Dermis microvascular lymphatic vessel endothelial cell (primary cell): ENCODE measurements at regions not wholly inside any gene's neighbourhood (a gene's known extent, or its start where the extent isn't known, plus 50 kb on each side); places are given as distances from the start of the nearest gene placed in this dataset.

Experiments
- DNase-seq, 2 donors: peaks; one replicate each; pipeline versions ENCODE4 v3.0.0 to v3.0.0-alpha.2; 2010; ENCODE audit warnings: low read depth in 2 of 2

GRCh38 chr15:26477044-26477443 lies 295.8 kb downstream of the GABRB3 start:
- no peak for DNase-seq

DNA sequence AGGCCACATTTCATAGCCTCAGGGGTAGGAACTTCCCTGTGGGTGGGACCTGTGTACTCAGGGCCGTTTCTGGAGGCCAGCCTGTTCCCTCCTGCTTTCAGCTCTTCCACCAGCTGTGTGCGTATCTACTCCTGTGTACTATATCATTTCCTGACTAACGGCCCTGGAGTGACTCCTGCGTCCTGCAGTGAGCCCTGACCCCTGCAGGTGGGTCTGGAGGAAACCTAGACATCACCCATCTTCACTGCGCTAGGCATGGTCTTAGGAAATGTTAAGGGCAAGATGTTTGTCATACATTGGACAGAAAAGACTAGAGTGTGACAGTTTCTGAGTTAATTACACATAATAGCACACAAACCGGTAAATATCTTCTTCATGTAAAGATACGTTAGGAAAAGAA lies 297.3 kb downstream of the GABRB3 start:
- DNase-seq: no peak

- DNase-seq: no peak
These were observed 300.2 kb downstream of the GABRB3 start for GRCh38 chr15:26472661-26473060.

DNA sequence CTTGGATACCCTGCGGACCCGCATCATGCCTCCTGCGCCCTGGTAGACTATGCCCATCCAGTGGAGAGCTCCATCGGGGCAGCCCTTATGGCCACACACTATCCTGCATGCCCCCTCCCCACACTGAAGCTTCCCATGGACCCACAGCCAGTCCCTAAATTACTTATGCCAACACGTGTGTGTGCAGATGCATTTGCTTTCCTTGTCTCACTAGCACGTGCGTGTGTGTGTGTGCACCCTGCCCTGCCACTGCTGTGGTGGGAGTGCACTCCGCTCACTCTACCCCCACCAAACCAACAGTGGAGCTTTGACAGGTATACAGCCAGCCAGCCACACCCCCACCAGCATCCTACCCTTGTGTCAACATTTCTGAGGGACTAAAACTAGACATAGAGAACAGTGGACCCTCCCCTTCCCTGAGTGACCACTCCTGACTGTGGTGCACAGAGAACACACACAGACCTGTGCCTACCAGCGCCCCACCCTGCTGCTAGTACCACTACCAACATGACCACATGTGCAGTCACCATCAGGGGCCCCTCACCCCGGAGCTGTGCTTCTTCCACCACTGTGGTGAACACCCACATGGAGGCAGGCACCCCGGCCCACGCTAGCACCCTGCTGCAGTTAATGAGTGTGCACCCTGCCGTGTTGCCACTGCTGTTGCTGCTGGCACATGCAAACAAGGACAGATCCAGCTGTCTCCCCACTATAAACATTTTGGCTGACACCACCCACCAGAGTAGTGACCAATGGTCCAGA lies 310.8 kb downstream of the GABRB3 start:
- no peak for DNase-seq

GRCh38 chr15:26460165-26460564 lies 312.7 kb downstream of the GABRB3 start:
- DNase-seq: no peak

DNA sequence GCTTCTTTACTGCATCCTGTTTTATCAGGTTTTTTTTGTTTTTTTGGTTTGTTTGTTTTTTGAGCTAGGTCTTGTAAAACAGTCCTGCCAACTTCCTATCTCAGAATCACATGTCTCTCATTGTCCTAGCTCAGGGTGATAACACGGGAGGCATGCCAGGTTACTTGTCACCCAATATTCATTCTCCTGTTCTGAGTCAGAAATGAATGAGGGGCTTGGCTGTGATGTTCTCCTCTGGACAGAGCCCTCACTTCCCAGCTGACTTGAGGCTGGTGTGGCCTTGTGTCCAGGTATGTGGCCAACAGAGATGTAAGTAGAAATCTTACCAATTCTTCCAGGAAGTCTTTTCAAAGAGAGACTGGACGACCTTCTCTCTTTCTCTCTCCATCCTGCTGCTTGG lies 317.0 kb downstream of the GABRB3 start:
- DNase-seq: no peak

- DNase-seq: no peak
These were observed 319.0 kb downstream of the GABRB3 start for GRCh38 chr15:26453914-26454313.

DNA sequence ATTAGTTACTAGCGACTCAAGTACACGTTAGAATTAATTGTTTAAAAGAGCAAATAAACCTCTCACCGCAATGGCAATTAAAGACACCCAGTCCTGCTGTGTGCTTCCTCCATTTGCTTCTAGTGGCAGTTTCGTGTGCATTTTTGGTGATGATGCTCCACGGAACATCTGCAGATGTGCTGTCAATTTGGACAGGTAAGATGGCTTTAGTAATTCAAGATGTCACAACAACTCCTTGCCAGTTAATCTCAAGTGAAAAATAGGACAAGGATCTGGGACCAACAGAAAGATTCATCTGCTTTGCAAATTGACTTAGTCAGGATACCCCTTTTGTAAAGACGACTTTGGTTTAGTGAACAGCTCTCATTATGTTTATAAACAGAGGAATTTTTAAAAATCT lies 320.9 kb downstream of the GABRB3 start:
- DNase-seq: no peak

DNA sequence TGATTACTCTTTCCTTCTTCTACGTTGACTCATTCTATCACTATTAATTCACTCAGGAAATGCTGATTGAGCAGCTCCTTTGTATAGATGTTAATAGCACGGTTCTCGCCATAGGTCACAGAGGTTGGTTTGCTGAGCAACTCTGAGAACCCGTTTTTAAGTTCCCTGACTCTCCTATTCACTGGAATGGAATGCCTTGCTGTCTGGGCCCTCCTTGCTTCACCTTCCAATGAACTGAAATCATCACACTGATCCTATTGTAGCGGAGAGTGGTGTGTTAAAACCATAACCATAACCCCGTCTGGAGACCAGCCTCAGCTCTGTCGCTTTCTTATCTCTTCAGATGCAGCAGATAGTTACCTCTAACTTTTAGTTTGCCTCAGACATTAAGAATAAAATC lies 323.6 kb downstream of the GABRB3 start:
- no peak for DNase-seq

GRCh38 chr15:26443321-26443720 lies 329.5 kb downstream of the GABRB3 start:
- no peak for DNase-seq

- no peak for DNase-seq
These were observed 330.2 kb downstream of the GABRB3 start for GRCh38 chr15:26442680-26443079.

DNA sequence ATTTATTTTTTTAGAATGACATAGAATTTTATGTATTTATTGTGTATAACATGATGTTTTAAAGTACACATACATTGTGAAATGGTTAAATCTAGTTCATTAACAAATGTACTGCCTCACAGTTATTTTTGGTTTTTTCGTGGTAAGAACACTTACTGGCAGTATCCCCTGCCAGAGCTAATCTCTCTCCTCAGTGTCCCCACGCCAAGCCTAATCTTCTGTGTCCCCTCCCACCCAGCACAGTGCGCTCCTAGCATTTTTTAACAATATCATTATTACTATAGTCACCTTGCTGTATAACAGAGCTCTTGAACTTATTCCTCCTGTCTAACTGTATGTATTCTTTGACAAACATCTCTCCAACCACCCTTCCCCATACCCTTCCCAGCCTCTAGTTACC lies 333.2 kb downstream of the GABRB3 start:
- no peak for DNase-seq

- no peak for DNase-seq
These were observed 334.1 kb downstream of the GABRB3 start for GRCh38 chr15:26438718-26439117.

- DNase-seq: no peak
These were observed 334.6 kb downstream of the GABRB3 start for GRCh38 chr15:26438316-26438715.

- no peak for DNase-seq
These were observed 339.0 kb downstream of the GABRB3 start for GRCh38 chr15:26433818-26434217.

- DNase-seq: no peak
These were observed 339.8 kb downstream of the GABRB3 start for GRCh38 chr15:26433060-26433459.

DNA sequence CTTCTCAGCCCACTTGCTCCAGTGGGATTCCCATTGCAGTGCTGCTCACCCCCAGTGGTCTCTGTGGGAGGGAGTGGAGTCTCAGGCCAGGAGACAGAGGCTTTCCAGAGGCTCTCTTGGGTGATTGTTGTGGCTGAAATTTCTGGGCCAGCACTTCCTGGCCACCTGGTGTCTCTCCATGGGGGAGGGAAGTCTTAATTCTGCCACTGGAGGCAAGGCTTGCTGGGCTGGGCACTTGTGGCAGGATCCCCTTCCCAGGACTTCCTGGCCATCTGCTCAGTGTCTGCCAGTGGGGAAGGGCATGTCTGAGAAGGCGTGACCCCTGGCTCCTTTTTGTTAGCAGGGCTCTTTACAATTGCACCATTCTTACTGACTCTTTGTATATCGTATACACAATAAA lies 351.8 kb downstream of the GABRB3 start:
- DNase-seq: no peak

DNA sequence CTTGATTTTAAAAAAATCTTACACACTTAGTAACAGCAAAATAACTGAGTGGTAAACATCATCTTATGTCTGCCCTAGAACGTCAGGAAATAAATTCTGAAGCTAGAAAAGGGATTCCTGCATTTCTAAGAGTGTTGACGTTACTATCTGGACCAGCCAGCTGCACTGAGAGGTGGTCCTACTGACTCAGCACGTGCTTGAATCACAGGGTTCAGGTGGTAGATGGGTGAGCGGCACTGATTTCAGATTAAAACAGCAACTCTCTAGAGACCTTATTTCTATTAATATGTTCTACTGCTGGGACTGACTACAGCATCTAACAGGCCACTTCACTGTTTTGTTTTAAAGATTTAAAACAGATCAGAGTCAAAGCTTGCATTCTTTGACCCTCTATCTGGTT lies 377.2 kb downstream of the GABRB3 start:
- no peak for DNase-seq

DNA sequence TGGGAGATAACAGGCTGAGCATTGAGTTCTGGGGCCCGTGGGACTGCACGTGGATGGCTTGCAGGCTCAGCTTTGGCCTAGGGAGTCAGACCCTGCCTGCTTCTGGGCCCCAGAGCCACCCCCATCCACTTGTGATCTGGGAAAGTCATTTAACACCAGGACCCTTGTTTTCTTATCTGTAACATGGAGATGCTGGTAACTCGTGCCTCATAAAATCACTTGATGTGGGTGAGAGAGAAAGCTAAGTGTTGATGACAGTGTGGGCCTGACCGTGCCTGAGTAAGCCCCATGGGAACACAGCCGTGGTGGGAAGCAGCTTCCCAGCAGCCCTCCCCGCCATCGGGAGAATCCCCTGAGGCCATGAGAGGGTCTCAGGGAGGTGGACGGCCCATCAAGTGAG lies 378.1 kb downstream of the GABRB3 start:
- DNase-seq: no peak

GRCh38 chr15:26392956-26393355 lies 379.9 kb downstream of the GABRB3 start:
- DNase-seq: no peak

GRCh38 chr15:26391567-26392194 lies 381.2 kb downstream of the GABRB3 start:
- no peak for DNase-seq

GRCh38 chr15:26382444-26383072 lies 390.3 kb downstream of the GABRB3 start:
- DNase-seq: no peak

DNA sequence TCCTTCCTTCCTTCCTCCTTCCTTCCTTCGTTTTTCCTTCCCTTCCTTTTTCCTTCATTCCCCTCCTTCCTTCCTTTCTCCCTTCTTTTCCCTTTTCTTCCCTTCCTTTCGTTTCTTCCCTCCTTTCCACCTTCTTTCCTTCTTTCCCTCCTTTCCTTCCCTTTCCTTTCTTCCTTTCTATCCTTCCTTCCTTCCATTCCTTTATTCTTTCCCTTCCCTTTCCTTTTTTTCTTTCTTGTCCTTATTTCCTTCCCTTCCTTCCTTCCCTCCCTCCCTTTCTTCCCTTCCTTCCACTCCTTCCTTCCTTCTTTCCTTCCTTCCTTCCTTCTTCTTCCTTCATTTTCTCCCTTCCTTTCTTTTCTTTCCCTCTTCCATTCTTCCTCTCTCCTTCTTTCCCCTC lies 394.6 kb downstream of the GABRB3 start:
- DNase-seq: no peak
